Stimulated activated CD4-positive, alpha-beta T cell treated with anti-CD3 and anti-CD28 coated beads, Interleukin-12 subunit alpha, Interleukin-12 subunit beta, amount 100 ng/mL, for 24 hours (primary cell): ENCODE measurements at regions not wholly inside any gene's neighbourhood (a gene's known extent, or its start where the extent isn't known, plus 50 kb on each side); places are given as distances from the start of the nearest gene placed in this dataset.
A peak's percentile ranks its signal among the peaks of the same experiment; 100 is the strongest.
"Not testable (repeated sequence)": the region's sequence is repeated elsewhere in the genome, so short reads cannot be mapped to it uniquely, and the experiment has no call there.

Experiments used
- DNase-seq, 2 experiments: peaks; one replicate each; pipeline ENCODE4 v3.0.0-alpha.2; 2020; ENCODE audit warnings: low read depth in 2 of 2

GRCh38 chr17:51435171-51435552 lies 174.8 kb downstream of the UTP18 start:
- no peak for DNase-seq

DNA sequence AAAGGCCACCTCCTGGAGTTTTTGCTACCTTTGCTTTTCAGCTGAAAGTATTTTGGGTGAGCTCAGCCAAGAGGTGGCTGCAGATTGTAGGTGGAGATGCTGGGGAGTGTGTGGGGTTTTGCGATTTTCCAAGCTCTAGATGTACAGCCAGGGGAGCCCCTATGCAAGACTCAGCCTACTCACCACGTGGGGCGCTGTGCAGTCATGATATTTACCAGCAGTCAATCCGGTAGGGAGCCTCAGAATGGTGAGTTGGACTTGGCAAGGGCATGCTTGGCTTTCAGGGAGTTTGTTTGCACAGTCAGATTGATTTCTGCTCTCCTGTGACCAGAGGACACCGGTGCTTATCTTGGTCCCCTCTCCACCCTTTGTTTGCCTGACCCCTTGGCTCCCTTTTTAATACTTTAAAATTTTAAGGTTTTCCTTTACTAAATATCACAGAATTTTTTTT lies 175.3 kb downstream of the UTP18 start:
- DNase-seq, result no peak

DNA sequence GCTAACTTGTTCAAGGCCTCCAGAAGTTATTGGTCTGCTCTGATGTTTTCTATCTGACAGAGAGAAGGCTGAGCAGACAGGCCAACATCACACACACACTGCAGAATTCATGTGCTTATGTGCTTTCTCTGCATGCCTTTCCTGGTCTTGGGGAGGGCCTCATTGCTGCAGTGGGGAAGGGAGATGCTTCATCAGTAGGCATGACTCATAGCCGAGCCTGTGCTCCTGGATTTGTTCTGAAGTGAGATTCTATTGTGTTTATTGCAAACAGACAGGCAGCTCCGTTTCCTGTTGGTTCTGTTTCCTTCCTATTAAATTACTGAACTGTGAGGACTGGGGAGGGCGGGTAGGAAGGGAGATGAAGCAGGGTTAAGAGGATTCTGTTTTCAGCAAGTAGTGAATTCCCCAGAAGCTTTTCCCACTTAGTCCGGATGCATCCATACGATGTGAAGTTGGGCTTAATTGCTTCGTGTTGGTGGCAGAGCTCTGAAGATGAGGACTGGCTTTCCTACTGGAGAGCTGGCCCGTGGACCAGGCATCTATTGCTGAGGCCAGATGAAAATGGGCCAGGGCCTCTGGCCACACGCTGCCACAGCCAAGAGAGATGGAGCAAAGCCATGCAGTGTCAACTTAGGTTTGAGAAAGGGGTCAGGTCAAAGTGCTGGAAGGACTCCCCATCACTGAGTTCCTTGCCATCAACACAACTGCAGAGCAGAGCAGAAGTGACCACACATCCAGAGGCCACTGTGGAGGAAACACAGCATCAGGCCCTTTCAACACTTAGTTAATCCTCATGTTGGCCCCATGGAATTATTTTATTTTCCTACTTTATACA lies 179.3 kb downstream of the UTP18 start:
- DNase-seq, result no peak

DNA sequence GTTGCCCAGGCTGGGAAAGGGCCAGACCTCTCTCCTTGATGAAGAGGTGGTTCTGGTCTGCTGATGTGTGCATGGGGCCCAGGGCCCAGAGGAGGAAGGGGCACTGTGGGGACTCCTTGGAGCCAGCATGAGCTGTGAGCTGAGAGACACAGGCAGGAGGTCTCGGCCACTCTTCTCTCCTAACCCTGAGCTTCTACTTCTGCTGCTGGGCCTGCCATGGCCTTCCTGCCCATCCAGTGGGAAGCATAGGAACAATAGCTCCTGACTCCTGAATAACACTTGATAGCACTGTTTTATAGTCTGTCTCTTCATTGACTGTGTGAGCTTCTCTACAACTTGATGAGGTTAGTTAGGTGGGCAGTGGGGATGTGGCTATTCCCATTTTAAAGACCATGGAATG lies 181.1 kb downstream of the UTP18 start:
- DNase-seq, result no peak

GRCh38 chr17:51442088-51442865 lies 181.9 kb downstream of the UTP18 start:
- no peak for DNase-seq

DNA sequence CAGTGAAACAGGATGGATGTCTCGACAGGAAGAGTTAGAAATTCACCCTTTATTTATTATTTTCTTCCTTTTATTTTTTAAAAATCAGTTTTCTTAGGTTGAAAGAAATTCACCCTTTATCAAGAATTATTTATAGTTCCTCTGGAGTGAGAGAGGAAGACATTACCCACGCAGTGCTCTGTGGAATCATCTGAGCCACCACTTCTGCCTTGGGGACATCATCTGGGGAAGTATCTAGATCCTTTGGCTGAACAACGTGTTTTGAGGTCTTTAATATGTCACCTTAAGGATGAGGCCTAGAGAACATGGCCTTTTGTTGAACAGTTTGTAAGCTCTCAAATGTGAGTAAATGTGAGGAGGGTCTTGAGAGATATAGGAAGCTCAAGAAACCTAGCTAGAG lies 183.3 kb downstream of the UTP18 start:
- DNase-seq, result no peak

GRCh38 chr17:51445946-51446345 lies 185.6 kb downstream of the UTP18 start:
- no peak for DNase-seq

- DNase-seq, result no peak
Measured at GRCh38 chr17:51454456-51454978, 194.2 kb downstream of the UTP18 start.

DNA sequence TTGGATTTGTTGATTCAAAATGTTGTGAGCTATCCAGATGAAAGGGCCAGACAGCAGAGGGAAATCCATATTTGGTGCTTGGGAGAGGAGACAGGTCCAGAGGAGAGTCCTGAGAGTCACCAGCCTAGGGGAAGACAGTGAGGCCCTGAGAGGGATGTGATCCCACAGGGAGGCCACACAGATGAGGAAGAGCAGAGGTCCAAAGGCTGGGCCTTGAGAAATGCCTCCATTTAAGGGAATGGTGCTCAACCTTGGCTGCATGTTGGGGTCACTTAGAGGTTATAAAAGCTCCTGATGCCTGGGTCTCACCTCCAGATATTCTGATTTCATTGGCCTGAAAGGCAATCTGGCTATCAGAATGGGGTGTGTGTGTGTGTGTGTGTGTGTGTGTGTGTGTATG lies 194.9 kb downstream of the UTP18 start:
- no peak for DNase-seq

DNA sequence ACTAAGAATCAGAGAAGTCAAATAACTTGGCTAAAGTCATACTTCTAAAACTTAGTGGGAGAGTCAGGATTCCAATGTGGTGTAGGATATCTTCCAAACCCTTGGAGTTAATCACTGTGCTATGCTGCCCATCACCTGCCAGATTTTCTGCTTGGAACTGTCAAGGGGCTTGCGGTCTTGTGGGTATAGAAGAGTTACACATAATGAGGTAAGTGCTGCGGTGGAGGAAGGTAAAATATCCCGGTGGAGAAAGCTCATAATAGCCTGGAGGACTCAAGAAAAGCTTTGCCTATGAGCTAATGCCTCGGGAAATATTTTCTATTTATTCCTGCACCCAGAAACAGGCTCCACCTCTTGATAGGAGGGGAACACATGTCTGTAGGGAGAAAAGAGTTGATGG lies 195.6 kb downstream of the UTP18 start:
- no peak for DNase-seq

DNA sequence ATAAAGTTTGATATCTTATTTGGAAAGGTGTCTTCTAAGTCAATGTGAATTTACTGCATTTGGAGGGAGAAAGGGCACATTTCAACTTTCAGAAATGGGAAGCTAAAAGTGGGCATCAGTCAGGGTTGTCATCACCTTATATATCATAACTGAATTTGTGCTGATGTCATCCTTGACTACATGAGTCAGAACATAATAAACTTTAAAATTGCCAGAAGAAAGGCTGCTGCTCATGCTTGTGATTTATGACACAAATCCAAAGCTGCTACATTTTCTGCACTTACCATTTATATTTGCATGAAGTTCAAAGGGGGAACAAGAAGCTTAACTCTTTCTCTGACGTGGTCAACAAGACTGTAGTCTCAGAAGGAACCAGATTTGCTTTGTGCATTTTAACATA lies 196.6 kb downstream of the UTP18 start:
- no peak for DNase-seq

GRCh38 chr17:51461578-51462004 lies 201.2 kb downstream of the UTP18 start:
- peak; percentile 10 to 49 for DNase-seq

GRCh38 chr17:51463353-51463752 lies 203.0 kb downstream of the UTP18 start:
- DNase-seq, result no peak

DNA sequence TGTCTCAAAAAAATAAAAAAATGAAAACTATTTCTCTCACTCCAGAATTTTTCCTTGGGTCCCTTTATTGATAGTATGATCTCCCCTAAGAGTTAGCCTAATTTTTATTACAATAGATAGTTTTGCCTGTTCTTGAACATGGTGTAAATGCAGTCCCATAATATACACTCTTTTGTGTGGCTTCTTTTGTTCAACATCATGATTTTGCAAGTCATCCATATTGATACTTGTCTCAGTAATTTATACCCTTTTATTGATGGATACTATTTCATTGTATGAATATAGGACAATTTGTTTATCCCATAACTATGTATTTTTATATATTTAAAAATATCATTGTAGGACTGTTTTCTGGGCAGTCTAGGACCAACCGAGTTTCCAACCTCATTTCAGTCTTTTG lies 207.0 kb downstream of the UTP18 start:
- no peak for DNase-seq

GRCh38 chr17:51472670-51473205 lies 212.4 kb downstream of the UTP18 start:
- DNase-seq, result no peak

GRCh38 chr17:51474764-51475163 lies 214.4 kb downstream of the UTP18 start:
- no peak for DNase-seq

- DNase-seq, result no peak
Measured at GRCh38 chr17:51475730-51476129, 215.4 kb downstream of the UTP18 start.

DNA sequence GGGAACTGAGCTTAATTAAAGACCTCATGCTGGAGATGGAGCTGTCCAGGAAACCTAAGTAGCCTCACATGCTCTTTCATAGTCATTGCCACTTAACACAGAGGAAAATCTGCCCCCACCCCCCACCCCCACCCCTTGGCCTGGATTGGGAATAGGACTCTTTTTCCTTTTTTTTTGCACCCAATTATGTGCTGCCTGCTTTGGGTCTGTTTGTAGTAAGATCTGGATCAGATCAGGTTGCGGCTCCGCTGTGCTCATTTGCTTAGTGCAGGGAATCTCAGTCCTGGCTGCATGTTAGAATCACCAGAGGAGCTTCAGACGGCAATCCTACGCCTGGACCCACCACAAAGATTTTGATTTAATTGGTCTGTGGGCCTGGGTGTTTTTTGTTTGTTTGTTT lies 219.0 kb downstream of the UTP18 start:
- DNase-seq, result no peak

DNA sequence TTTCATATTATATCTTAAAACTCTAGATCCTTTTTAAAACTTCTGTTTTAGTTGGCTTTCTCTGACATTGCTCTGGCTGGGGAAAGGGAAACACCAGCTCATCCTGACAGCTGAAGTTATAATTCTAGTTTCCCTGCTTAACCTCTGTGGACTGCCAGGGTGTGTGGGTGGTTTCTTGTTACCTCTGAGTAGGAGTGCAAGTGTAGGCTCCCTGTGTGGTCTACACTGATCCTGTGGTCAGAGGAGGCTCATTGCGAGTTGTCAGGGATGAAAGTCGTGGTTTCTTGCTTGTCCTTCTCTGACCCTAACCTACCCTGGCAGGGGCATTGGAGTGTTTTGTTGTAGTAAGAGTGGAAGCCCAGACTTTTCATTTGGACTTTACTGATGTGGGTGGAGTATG lies 221.0 kb downstream of the UTP18 start:
- DNase-seq, result no peak

- DNase-seq, result not testable (repeated sequence)
Measured at GRCh38 chr17:51482248-51482647, 221.9 kb downstream of the UTP18 start.

DNA sequence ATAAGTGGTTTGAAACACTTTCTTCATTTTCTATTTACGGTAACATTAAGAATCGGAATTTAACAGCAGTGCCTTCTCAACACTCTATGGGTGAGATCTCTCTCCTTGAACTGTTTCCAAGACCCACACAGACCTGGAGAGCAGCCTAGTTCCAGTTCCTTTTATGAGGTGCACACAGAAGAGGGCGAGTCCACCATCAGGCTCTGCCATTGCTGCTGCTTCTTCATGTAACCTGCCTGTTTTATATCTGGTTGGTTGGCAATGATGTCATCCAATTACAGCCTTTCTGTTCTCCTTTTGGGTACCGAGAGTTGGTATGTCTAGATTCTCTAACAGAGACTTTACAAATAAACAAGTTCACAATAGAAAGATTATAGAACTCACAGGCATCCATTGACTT lies 225.7 kb downstream of the UTP18 start:
- no peak for DNase-seq

- DNase-seq, result no peak
Measured at GRCh38 chr17:51486885-51487520, 226.7 kb downstream of the UTP18 start.
